NCI-H345 treated with DMSO at 0.1 percent for 48 hours (cell line): ENCODE measurements at regions not wholly inside any gene's neighbourhood (a gene's known extent, or its start where the extent isn't known, plus 50 kb on each side); places are given as distances from the start of the nearest gene placed in this dataset.

ENCODE experiments used
- DNase-seq: peaks from one replicate; lab custom pipeline; 2025; ENCODE audit not compliant: unreplicated experiment; lab: John Stamatoyannopoulos, UW

GRCh38 chr2:126446106-126446695 is 209.8 kb upstream of the GYPC start:
- DNase-seq, result no peak

- no peak for DNase-seq
Observed at GRCh38 chr2:126448611-126449010, 207.3 kb upstream of the GYPC start.

- DNase-seq, result no peak
Observed at GRCh38 chr2:126449677-126450076, 206.3 kb upstream of the GYPC start.

GRCh38 chr2:126463892-126464674 is 191.9 kb upstream of the GYPC start:
- no peak for DNase-seq

GRCh38 chr2:126467367-126468054 is 188.4 kb upstream of the GYPC start:
- no peak for DNase-seq

- no peak for DNase-seq
Observed at GRCh38 chr2:126475031-126475430, 180.9 kb upstream of the GYPC start.

- no peak for DNase-seq
Observed at GRCh38 chr2:126476691-126477090, 179.3 kb upstream of the GYPC start.

GRCh38 chr2:126480033-126480432 is 175.9 kb upstream of the GYPC start:
- DNase-seq, result no peak

- DNase-seq, result no peak
Observed at GRCh38 chr2:126482582-126483464, 173.1 kb upstream of the GYPC start.

GRCh38 chr2:126494593-126494992 is 161.4 kb upstream of the GYPC start:
- DNase-seq, result no peak

- no peak for DNase-seq
Observed at GRCh38 chr2:126495189-126495588, 160.8 kb upstream of the GYPC start.

GRCh38 chr2:126496493-126496892 is 159.5 kb upstream of the GYPC start:
- DNase-seq, result no peak

GRCh38 chr2:126503476-126503875 is 152.5 kb upstream of the GYPC start:
- no peak for DNase-seq

- DNase-seq, result no peak
Observed at GRCh38 chr2:126504949-126505348, 151.0 kb upstream of the GYPC start.

GRCh38 chr2:126506786-126507185 is 149.2 kb upstream of the GYPC start:
- DNase-seq, result no peak

- no peak for DNase-seq
Observed at GRCh38 chr2:126507425-126507911, 148.5 kb upstream of the GYPC start.

- DNase-seq, result no peak
Observed at GRCh38 chr2:126510356-126510755, 145.6 kb upstream of the GYPC start.

GRCh38 chr2:126510960-126511359 is 145.0 kb upstream of the GYPC start:
- DNase-seq, result no peak

- no peak for DNase-seq
Observed at GRCh38 chr2:126512026-126512425, 143.9 kb upstream of the GYPC start.

- no peak for DNase-seq
Observed at GRCh38 chr2:126513033-126513432, 142.9 kb upstream of the GYPC start.

- no peak for DNase-seq
Observed at GRCh38 chr2:126515471-126515870, 140.5 kb upstream of the GYPC start.
